ENCODE measurements at regions not wholly inside any gene's neighbourhood (a gene's known extent, or its start where the extent isn't known, plus 50 kb on each side); places are given as distances from the start of the nearest gene placed in this dataset.

DNA sequence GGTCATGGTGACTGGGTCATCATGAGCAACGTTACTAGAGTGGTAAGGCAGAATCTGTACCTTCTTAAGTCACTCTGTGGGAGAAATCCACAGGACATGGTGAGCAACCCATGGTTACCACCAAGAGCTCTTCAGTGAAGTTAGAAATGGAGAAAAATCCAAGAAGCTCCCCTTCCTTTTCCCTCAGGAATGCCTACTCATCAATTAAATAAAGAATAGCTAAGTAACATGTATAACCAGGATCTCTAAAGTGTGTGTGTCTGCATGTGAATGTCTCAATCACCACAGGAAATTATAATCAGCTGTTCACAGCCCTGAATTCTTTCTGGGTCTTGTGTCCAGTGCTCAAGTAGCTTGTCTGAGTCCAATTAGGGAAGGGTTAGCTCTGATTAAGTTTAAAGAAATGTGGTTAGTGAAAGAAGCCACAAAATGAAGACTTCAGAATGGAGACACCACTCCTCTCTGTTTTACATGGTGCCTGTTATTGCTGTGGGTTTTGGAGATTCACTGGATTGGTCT, 73.2 kb downstream of the SEM1 start:
- Histone ChIP-seq H3K9ac (ENCODE audit: low read length) (no peak overlapping the region), H3K36me3 (ENCODE audit: control insufficient read depth in 1 of 2, insufficient read depth in 2 of 2, low read length in 2 of 2) (no peaks in the 10 kb centered on the region), H3K4me3 (replicated peaks in 1 of 2; ENCODE audit: low read depth in 1 of 2, low read length in 2 of 2) (no peak overlapping the region), H3K27me3 (ENCODE audit: insufficient read depth, low read length) (no peaks in the 10 kb centered on the region), H4K20me1 (ENCODE audit: insufficient read depth) (no peaks in the 10 kb centered on the region), H3K79me2 (ENCODE audit: insufficient read depth, low read length) (no peaks in the 10 kb centered on the region), H3K4me1 (ENCODE audit: control insufficient read depth in 1 of 2, insufficient read depth in 2 of 2, low read length in 2 of 2) (no peaks in the 10 kb centered on the region), H3K27ac (ENCODE audit: low read depth, low read length) (no peak overlapping the region), H3K9me2 (ENCODE audit: insufficient read depth) (0 out of 2 replicates have a peak, but pooled peaks cover 4% of the 10 kb centered on the region), H3K9me3 (ENCODE audit: control insufficient read depth in 1 of 2, insufficient read depth in 1 of 2, low read depth in 1 of 2, low read length in 2 of 2) (no peaks in the 10 kb centered on the region), H3K4me2 (ENCODE audit: low read length) (no peak overlapping the region), H2AFZ (ENCODE audit: low read depth, low read length, poor library complexity, severe bottlenecking) (no peak overlapping the region)
- TF ChIP-seq, protein P1, sequence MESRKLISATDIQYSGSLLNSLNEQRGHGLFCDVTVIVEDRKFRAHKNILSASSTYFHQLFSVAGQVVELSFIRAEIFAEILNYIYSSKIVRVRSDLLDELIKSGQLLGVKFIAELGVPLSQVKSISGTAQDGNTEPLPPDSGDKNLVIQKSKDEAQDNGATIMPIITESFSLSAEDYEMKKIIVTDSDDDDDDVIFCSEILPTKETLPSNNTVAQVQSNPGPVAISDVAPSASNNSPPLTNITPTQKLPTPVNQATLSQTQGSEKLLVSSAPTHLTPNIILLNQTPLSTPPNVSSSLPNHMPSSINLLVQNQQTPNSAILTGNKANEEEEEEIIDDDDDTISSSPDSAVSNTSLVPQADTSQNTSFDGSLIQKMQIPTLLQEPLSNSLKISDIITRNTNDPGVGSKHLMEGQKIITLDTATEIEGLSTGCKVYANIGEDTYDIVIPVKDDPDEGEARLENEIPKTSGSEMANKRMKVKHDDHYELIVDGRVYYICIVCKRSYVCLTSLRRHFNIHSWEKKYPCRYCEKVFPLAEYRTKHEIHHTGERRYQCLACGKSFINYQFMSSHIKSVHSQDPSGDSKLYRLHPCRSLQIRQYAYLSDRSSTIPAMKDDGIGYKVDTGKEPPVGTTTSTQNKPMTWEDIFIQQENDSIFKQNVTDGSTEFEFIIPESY (IDR thresholded peaks at IDR 0.05; ENCODE audit: extremely low read depth, insufficient replicate concordance, low read length) = no peak
- no peak for TF ChIP-seq ELF1 (IDR thresholded peaks at IDR 0.05; ENCODE audit: borderline replicate concordance, low read depth)
- TF ChIP-seq, protein P2, sequence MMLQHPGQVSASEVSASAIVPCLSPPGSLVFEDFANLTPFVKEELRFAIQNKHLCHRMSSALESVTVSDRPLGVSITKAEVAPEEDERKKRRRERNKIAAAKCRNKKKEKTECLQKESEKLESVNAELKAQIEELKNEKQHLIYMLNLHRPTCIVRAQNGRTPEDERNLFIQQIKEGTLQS (IDR thresholded peaks at IDR 0.05) = no peak
- no peak for TF ChIP-seq ZNF274 (IDR thresholded peaks at IDR 0.05; ENCODE audit: low read depth, low read length)
- TF ChIP-seq SP1 (IDR thresholded peaks at IDR 0.05; ENCODE audit: low read depth) = no peak
- TF ChIP-seq TCF7L2 (IDR thresholded peaks at IDR 0.05; ENCODE audit: borderline replicate concordance, extremely low read depth, insufficient read depth, insufficient read length) = no peak
- no peak for TF ChIP-seq POLR2A (IDR thresholded peaks at IDR 0.05; ENCODE audit: borderline replicate concordance, extremely low read depth, insufficient read depth, insufficient read length)
- no peak for TF ChIP-seq SRF (IDR thresholded peaks at IDR 0.05; ENCODE audit: low read depth)
- TF ChIP-seq, protein P3, sequence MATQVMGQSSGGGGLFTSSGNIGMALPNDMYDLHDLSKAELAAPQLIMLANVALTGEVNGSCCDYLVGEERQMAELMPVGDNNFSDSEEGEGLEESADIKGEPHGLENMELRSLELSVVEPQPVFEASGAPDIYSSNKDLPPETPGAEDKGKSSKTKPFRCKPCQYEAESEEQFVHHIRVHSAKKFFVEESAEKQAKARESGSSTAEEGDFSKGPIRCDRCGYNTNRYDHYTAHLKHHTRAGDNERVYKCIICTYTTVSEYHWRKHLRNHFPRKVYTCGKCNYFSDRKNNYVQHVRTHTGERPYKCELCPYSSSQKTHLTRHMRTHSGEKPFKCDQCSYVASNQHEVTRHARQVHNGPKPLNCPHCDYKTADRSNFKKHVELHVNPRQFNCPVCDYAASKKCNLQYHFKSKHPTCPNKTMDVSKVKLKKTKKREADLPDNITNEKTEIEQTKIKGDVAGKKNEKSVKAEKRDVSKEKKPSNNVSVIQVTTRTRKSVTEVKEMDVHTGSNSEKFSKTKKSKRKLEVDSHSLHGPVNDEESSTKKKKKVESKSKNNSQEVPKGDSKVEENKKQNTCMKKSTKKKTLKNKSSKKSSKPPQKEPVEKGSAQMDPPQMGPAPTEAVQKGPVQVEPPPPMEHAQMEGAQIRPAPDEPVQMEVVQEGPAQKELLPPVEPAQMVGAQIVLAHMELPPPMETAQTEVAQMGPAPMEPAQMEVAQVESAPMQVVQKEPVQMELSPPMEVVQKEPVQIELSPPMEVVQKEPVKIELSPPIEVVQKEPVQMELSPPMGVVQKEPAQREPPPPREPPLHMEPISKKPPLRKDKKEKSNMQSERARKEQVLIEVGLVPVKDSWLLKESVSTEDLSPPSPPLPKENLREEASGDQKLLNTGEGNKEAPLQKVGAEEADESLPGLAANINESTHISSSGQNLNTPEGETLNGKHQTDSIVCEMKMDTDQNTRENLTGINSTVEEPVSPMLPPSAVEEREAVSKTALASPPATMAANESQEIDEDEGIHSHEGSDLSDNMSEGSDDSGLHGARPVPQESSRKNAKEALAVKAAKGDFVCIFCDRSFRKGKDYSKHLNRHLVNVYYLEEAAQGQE (IDR thresholded peaks at IDR 0.05; ENCODE audit: low read depth) = no peak
- no peak for TF ChIP-seq ZFX (IDR thresholded peaks at IDR 0.05)
- no peak for TF ChIP-seq FOSL1 (IDR thresholded peaks at IDR 0.05; ENCODE audit: low read depth)
- TF ChIP-seq POLR2AphosphoS5 (IDR thresholded peaks at IDR 0.05; ENCODE audit: low read depth, low read length) = no peak
- no peak for TF ChIP-seq CBX3 (IDR thresholded peaks at IDR 0.05; ENCODE audit: low read depth)
- TF ChIP-seq RAD21 (IDR thresholded peaks at IDR 0.05; ENCODE audit: low read depth) = no peak
- BruUV-seq (replicated peaks) = no TSS peak
- ChIA-PET CTCF (no interaction called here), RAD21 (ENCODE audit: low non-redundant PET in 1 of 2, low total read pairs in 2 of 2, uncharacterized antibody in 2 of 2, unreplicated experiment in 2 of 2) (no interaction called here), POLR2A (no interaction called here)
- DNase-seq (ENCODE audit: low read depth, low spot score) (no peak), ATAC-seq (no peak)
- intact Hi-C loops (cut with micrococcal nuclease) = no loop called here

Data from HCT116 (cell line).